RWPE1 (cell line): ENCODE measurements at regions not wholly inside any gene's neighbourhood (a gene's known extent, or its start where the extent isn't known, plus 50 kb on each side); places are given as distances from the start of the nearest gene placed in this dataset.

ENCODE experiments used
- CTCF ChIA-PET: fragments of 350-600 bp; sonication (Branson Sonifier 250); formaldehyde crosslinking; extraction: SDS; loops from one replicate; lab custom pipeline; 2021; lab: Yijun Ruan, JAX
- POLR2A ChIA-PET: fragments of 400-600 bp; formaldehyde crosslinking; extraction: SDS; loops from one replicate; lab custom pipeline; 2020; ENCODE audit warnings: antibody characterized with exemption; ENCODE audit not compliant: low non-redundant PET; lab: Yijun Ruan, JAX
- DNase-seq: peaks from one replicate; pipeline ENCODE4 v3.0.0; 2012; ENCODE audit warnings: low spot score
- H3K27ac ChIP-seq: fragments of 450-650 bp; 2 replicates; pipeline ENCODE4 v1.5.1; 2017
- CTCF ChIP-seq: fragments of 450-650 bp; conservative IDR thresholded peaks from 2 replicates; pipeline ENCODE4 v1.5.1; 2017; ENCODE audit warnings: low read depth, mild to moderate bottlenecking

DNA sequence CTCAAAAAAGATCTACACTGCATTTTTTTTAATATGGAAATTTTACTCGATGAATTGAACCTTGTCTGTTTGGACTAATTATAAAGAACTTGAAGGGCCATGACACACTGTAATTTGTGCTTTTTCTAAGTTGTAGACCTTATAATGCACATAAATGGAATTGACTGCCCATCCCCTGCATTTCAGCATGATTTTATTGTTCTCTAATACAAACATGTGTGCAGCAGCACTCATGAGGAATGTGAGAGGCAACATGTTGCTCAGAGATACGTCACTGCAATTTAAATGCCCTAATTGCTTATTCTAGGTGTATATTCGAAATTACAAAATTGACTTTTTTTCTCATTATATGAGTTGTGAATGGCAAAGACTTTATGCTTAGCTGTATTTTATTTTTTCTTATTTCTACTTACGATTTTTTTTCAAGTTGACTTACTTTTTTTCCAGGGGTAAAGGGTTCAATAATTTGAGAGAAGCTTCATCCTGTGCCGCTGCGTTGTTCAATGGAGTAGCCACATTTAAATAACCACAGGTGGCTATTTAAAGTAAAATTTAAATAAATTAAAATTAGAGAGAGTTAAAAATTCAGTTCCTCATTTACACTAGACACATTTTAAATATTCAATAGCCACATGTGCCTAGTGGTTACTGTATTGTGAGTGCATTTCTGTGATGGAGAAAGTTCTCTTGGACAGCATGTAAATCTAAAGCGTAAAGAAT lies 1346.4 kb downstream of the ROBO1 start:
- POLR2A ChIA-PET = no interaction called here
- no peak for TF ChIP-seq CTCF
- CTCF ChIA-PET = no interaction called here

DNA sequence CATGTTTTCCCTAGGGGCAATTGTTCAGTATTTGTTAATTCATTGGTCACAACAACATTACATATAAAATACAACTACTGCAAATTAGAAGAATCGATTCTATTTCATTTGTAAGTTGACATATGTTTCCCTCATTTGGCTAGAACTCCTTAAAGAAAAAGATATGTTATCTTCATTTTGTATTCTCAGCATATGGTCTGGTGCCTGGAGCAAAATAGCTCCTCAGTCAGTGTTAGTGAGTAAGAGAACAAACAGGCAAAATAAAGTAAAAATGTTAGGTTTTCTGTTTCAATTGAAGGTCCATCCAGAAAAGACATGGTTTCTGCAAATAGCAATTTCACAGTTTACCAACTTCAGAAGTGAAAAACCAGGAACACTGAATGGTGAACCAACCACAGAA lies 1343.1 kb downstream of the ROBO1 start:
- H3K27ac ChIP-seq = no peak overlapping the region
- POLR2A ChIA-PET = no interaction called here
- no peak for DNase-seq
- CTCF ChIA-PET = interaction anchor here (0.6 kb wide), 1 partner anchor 12 kb away, joined by 4 read pairs; no protein-coding TSS in a partner anchor
- TF ChIP-seq CTCF = no peak

More for the DNA sequence above, 1346.4 kb downstream of the ROBO1 start:
- no peak overlapping the region for H3K27ac ChIP-seq
- no peak for DNase-seq

- DNase-seq = no peak
- CTCF ChIA-PET = no interaction called here
- no peak overlapping the region for H3K27ac ChIP-seq
- POLR2A ChIA-PET = no interaction called here
- TF ChIP-seq CTCF = no peak
These were observed 1341.3 kb downstream of the ROBO1 start for GRCh38 chr3:78426454-78426853.

DNA sequence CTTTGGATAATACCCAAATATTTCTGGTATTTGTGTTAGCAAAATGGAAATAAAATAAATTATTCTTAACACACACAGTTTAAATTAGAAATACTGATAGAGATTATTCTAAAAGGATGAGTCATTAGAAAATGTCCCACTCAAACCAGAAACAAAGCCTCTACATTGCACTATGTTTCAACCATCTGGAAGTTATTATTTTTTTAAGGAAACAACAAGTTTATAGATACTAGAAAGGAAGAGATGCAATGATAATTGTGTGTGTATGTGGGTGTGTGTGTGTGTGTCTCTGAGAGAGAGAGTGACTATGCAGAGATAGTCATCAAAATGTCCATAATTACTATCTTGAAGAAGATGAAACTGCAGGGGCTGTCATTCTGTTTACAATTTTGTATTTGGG lies 1340.5 kb downstream of the ROBO1 start:
- ChIA-PET POLR2A (no interaction called here), CTCF (no interaction called here)
- no peak for DNase-seq
- TF ChIP-seq CTCF = no peak
- H3K27ac ChIP-seq = no peak overlapping the region

DNA sequence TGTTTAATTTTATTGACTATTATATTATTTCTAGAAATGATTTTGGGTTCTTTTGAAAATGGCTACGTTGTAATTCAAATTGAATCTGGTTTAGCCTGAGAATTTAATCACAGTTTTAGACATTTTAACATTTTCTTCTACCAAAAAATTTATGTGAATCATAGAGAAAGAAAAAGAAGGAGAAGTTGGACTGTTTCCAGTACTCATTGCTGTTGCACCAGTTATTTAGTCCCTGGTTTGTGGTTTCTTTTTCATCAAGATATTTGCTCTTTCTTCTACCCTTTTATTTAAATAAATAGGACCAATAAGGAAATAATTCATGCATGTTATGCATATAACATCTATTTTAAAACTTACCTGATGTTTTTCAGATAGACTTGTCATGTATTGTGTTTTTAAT lies 1337.1 kb downstream of the ROBO1 start:
- H3K27ac ChIP-seq = no peak overlapping the region
- ChIA-PET POLR2A (no interaction called here), CTCF (no interaction called here)
- no peak for TF ChIP-seq CTCF
- no peak for DNase-seq

DNA sequence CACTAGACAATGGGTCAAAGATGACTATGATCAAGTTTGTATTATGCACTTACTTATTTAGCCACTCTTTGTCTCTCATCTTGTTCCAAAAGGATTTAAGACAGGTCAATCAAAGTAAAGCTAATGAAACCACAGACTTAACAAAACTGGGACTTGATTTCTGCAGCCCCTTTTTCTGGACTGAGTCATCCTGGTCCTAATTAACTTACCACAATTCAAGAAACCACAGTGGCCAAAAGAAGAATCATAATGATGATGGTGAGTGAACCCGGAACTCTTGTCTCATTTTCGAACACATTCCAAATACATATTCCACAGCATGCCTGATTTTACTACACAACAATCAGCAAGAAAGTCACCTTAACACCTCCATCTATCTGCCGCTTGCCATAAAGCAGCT lies 1333.0 kb downstream of the ROBO1 start:
- DNase-seq = no peak
- ChIA-PET CTCF (no interaction called here), POLR2A (no interaction called here)
- H3K27ac ChIP-seq = no peak overlapping the region
- no peak for TF ChIP-seq CTCF
